Naive thymus-derived CD4-positive, alpha-beta T cell (primary cell): ENCODE measurements at regions not wholly inside any gene's neighbourhood (a gene's known extent, or its start where the extent isn't known, plus 50 kb on each side); places are given as distances from the start of the nearest gene placed in this dataset.
A peak's percentile ranks its signal among the peaks of the same experiment; 100 is the strongest.

Experiments used
- ATAC-seq: fragments of 150-1000 bp; cut with Tn5 transposase; 2 replicates; pipeline ENCODE4 v1.10.0; 2021; ENCODE audit warnings: mild to moderate bottlenecking, moderate library complexity
- CTCF ChIA-PET: fragments of 350-600 bp; sonication (Branson Sonifier 250); formaldehyde crosslinking; loops from one replicate; lab custom pipeline; 2021; ENCODE audit warnings: antibody characterized with exemption; lab: Charles Lee
- POLR2A ChIA-PET: fragments of 350-600 bp; sonication (Branson Sonifier 250); formaldehyde crosslinking; loops from one replicate; lab custom pipeline; 2021; ENCODE audit warnings: antibody characterized with exemption, inconsistent platforms; lab: Charles Lee
- DNase-seq, 9 donors: peaks; one replicate each; pipeline versions ENCODE4 v3.0.0 to v3.0.0-alpha.2; 2020 to 2022; ENCODE audit warnings: mixed read lengths in 1 of 9
- H3K27ac ChIP-seq: one replicate; pipeline ENCODE4 v1.7.0; 2013; ENCODE audit warnings: mild to moderate bottlenecking, low read depth, low read length, moderate library complexity
- H3K27me3 ChIP-seq, 2 donors: one replicate each; pipeline ENCODE4 v1.7.0; 2013; ENCODE audit warnings: low read length in 2 of 2, mild to moderate bottlenecking in 2 of 2, moderate library complexity in 2 of 2; ENCODE audit not compliant: control insufficient read depth in 2 of 2, insufficient read depth in 2 of 2
- H3K36me3 ChIP-seq, 3 experiments: 1 replicate in 2 of 3; 2 replicates in 1 of 3; pipeline ENCODE4 v1.7.0; 2013; ENCODE audit warnings: low read length in 3 of 3, mild to moderate bottlenecking in 3 of 3, moderate library complexity in 1 of 3; ENCODE audit not compliant: insufficient read depth in 3 of 3, control insufficient read depth in 2 of 3
- H3K4me1 ChIP-seq, 2 donors: one replicate each; pipeline ENCODE4 v1.7.0; 2013; ENCODE audit warnings: low read length in 2 of 2, mild to moderate bottlenecking in 2 of 2, moderate library complexity in 1 of 2; ENCODE audit not compliant: control insufficient read depth in 2 of 2, insufficient read depth in 2 of 2
- H3K4me3 ChIP-seq: 2 replicates; pipeline ENCODE4 v1.7.0; 2013; ENCODE audit warnings: mild to moderate bottlenecking, low read length
- H3K9me3 ChIP-seq, 3 experiments: 1 replicate in 2 of 3; 2 replicates in 1 of 3; pipeline ENCODE4 v1.7.0; 2013; ENCODE audit warnings: low read length in 3 of 3; ENCODE audit not compliant: control insufficient read depth in 2 of 3
- H3K27ac Mint-ChIP-seq, 9 donors: one replicate each; pipeline ENCODE4 v1.8.0; 2020 to 2022; ENCODE audit warnings: mixed read lengths in 9 of 9, mild to moderate bottlenecking in 8 of 9, moderate library complexity in 5 of 9, inconsistent platforms in 2 of 9
- H3K27me3 Mint-ChIP-seq, 5 donors: one replicate each; pipeline ENCODE4 v1.8.0; 2021 to 2022; ENCODE audit warnings: mixed read lengths in 5 of 5, mild to moderate bottlenecking in 1 of 5
- H3K36me3 Mint-ChIP-seq, 5 donors: one replicate each; pipeline ENCODE4 v1.8.0; 2020 to 2022; ENCODE audit warnings: mixed read lengths in 5 of 5, mild to moderate bottlenecking in 3 of 5, inconsistent platforms in 1 of 5
- H3K4me1 Mint-ChIP-seq, 7 donors: one replicate each; pipeline ENCODE4 v1.8.0; 2020 to 2022; ENCODE audit warnings: mixed read lengths in 7 of 7, mild to moderate bottlenecking in 3 of 7, inconsistent platforms in 1 of 7
- H3K4me3 Mint-ChIP-seq, 10 donors: one replicate each; pipeline ENCODE4 v1.8.0; 2020 to 2022; ENCODE audit warnings: mild to moderate bottlenecking in 10 of 10, mixed read lengths in 10 of 10, moderate library complexity in 6 of 10, inconsistent platforms in 2 of 10
- H3K9me3 Mint-ChIP-seq, 11 donors: one replicate each; pipeline ENCODE4 v1.8.0; 2020 to 2022; ENCODE audit warnings: mixed read lengths in 11 of 11, mild to moderate bottlenecking in 4 of 11, inconsistent platforms in 1 of 11, moderate library complexity in 1 of 11
- intact Hi-C, 2 donors: fragments of 100-400 bp; cut with micrococcal nuclease; formaldehyde crosslinking; loops; one replicate each; pipeline ENCODE4 v1.15.1; 2023

- Mint-ChIP-seq H3K27me3 (peaks cover 3 to 16% (median 12%) of the 10 kb centered on the region in 5 donors), H3K36me3 (no peaks in the 10 kb centered on the region), H3K27ac (no peak overlapping the region), H3K9me3 (peaks cover 0 to 4% (median 0%) of the 10 kb centered on the region in 11 donors), H3K4me3 (no peak overlapping the region), H3K4me1 (no peaks in the 10 kb centered on the region)
- Histone ChIP-seq H3K27ac (no peak overlapping the region), H3K36me3 (no peaks in the 10 kb centered on the region), H3K4me1 (no peaks in the 10 kb centered on the region), H3K9me3 (no peaks in the 10 kb centered on the region), H3K27me3 (no peaks in the 10 kb centered on the region), H3K4me3 (no peak overlapping the region)
- intact Hi-C loops: no loop called here
- CTCF ChIA-PET: no interaction called here
- DNase-seq (no peak), ATAC-seq (no peak)
- POLR2A ChIA-PET: no interaction called here
These were observed 184.1 kb downstream of the NOC3L start for GRCh38 chr10:94178475-94179253.

- no peak for ATAC-seq
- ChIA-PET POLR2A (no interaction called here), CTCF (no interaction called here)
- H3K36me3 Mint-ChIP-seq: no peaks in the 10 kb centered on the region
- H3K4me3 Mint-ChIP-seq: no peak overlapping the region
- H3K27me3 Mint-ChIP-seq: peaks cover 3 to 16% (median 15%) of the 10 kb centered on the region in 5 donors
- Histone ChIP-seq H3K27ac (no peak overlapping the region), H3K27me3 (no peaks in the 10 kb centered on the region), H3K4me1 (no peaks in the 10 kb centered on the region), H3K4me3 (no peak overlapping the region), H3K36me3 (no peaks in the 10 kb centered on the region), H3K9me3 (no peaks in the 10 kb centered on the region)
- H3K27ac Mint-ChIP-seq: no peak overlapping the region
- H3K9me3 Mint-ChIP-seq: peaks cover 0 to 4% (median 0%) of the 10 kb centered on the region in 11 donors
- intact Hi-C loops: no loop called here
- H3K4me1 Mint-ChIP-seq: no peaks in the 10 kb centered on the region
- DNase-seq: no peak
These were observed 182.2 kb downstream of the NOC3L start for GRCh38 chr10:94180576-94180975.

GRCh38 chr10:94183666-94184264 is 179.0 kb downstream of the NOC3L start:
- H3K4me1 ChIP-seq: no peaks in the 10 kb centered on the region
- no peak overlapping the region for H3K4me3 ChIP-seq
- H3K4me3 Mint-ChIP-seq: no peak overlapping the region
- no peaks in the 10 kb centered on the region for H3K27me3 ChIP-seq
- H3K36me3 ChIP-seq: no peaks in the 10 kb centered on the region
- DNase-seq (no peak), ATAC-seq (no peak)
- ChIA-PET POLR2A (no interaction called here), CTCF (no interaction called here)
- peaks cover 0 to 15% (median 9%) of the 10 kb centered on the region in 5 donors for H3K27me3 Mint-ChIP-seq
- intact Hi-C loops: no loop called here
- H3K9me3 ChIP-seq: no peaks in the 10 kb centered on the region
- H3K4me1 Mint-ChIP-seq: no peaks in the 10 kb centered on the region
- H3K36me3 Mint-ChIP-seq: no peaks in the 10 kb centered on the region
- H3K27ac Mint-ChIP-seq: no peak overlapping the region
- H3K27ac ChIP-seq: no peak overlapping the region
- peaks cover 0 to 1% (median 0%) of the 10 kb centered on the region in 11 donors for H3K9me3 Mint-ChIP-seq

GRCh38 chr10:94186722-94187121 is 176.0 kb downstream of the NOC3L start:
- DNase-seq: no peak
- H3K36me3 Mint-ChIP-seq: no peaks in the 10 kb centered on the region
- H3K9me3 Mint-ChIP-seq: peaks cover 0 to 3% (median 0%) of the 10 kb centered on the region in 11 donors
- Histone ChIP-seq H3K4me1 (no peaks in the 10 kb centered on the region), H3K36me3 (no peaks in the 10 kb centered on the region), H3K9me3 (no peaks in the 10 kb centered on the region), H3K27ac (no peak overlapping the region), H3K27me3 (no peaks in the 10 kb centered on the region), H3K4me3 (no peak overlapping the region)
- intact Hi-C loops: no loop called here
- H3K4me1 Mint-ChIP-seq: no peaks in the 10 kb centered on the region
- H3K27ac Mint-ChIP-seq: no peak overlapping the region
- H3K4me3 Mint-ChIP-seq: no peak overlapping the region
- CTCF ChIA-PET: no interaction called here
- POLR2A ChIA-PET: no interaction called here
- peaks cover 0 to 22% (median 14%) of the 10 kb centered on the region in 5 donors for H3K27me3 Mint-ChIP-seq
- no peak for ATAC-seq

- H3K27ac ChIP-seq: no peak overlapping the region
- H3K27me3 ChIP-seq: no peaks in the 10 kb centered on the region
- no peaks in the 10 kb centered on the region for H3K36me3 Mint-ChIP-seq
- no peaks in the 10 kb centered on the region for H3K4me1 Mint-ChIP-seq
- ChIA-PET CTCF (no interaction called here), POLR2A (no interaction called here)
- no peak for DNase-seq
- H3K4me3 Mint-ChIP-seq: no peak overlapping the region
- H3K4me3 ChIP-seq: no peak overlapping the region
- peaks cover 0 to 3% (median 0%) of the 10 kb centered on the region in 11 donors for H3K9me3 Mint-ChIP-seq
- peaks cover 4 to 21% (median 14%) of the 10 kb centered on the region in 5 donors for H3K27me3 Mint-ChIP-seq
- H3K36me3 ChIP-seq: no peaks in the 10 kb centered on the region
- no peaks in the 10 kb centered on the region for H3K9me3 ChIP-seq
- no peaks in the 10 kb centered on the region for H3K4me1 ChIP-seq
- no peak for ATAC-seq
- no peak overlapping the region for H3K27ac Mint-ChIP-seq
- intact Hi-C loops: no loop called here
These were observed 170.4 kb downstream of the NOC3L start for GRCh38 chr10:94192333-94192732.

- H3K4me1 ChIP-seq: no peaks in the 10 kb centered on the region
- intact Hi-C loops: no loop called here
- peaks cover 4 to 21% (median 14%) of the 10 kb centered on the region in 5 donors for H3K27me3 Mint-ChIP-seq
- H3K36me3 Mint-ChIP-seq: no peaks in the 10 kb centered on the region
- H3K36me3 ChIP-seq: no peaks in the 10 kb centered on the region
- H3K4me1 Mint-ChIP-seq: no peaks in the 10 kb centered on the region
- H3K27ac ChIP-seq: no peak overlapping the region
- ATAC-seq (no peak), DNase-seq (no peak)
- ChIA-PET POLR2A (no interaction called here), CTCF (no interaction called here)
- no peaks in the 10 kb centered on the region for H3K27me3 ChIP-seq
- peaks cover 0 to 3% (median 0%) of the 10 kb centered on the region in 11 donors for H3K9me3 Mint-ChIP-seq
- no peaks in the 10 kb centered on the region for H3K9me3 ChIP-seq
- peak overlapping the region in 1 of 9 donors; percentile 5 for H3K27ac Mint-ChIP-seq
- no peak overlapping the region for H3K4me3 ChIP-seq
- H3K4me3 Mint-ChIP-seq: no peak overlapping the region
These were observed 169.8 kb downstream of the NOC3L start for GRCh38 chr10:94192974-94193373.
